AG09319 (cell line): ENCODE measurements at regions not wholly inside any gene's neighbourhood (a gene's known extent, or its start where the extent isn't known, plus 50 kb on each side); places are given as distances from the start of the nearest gene placed in this dataset.
"Not testable (repeated sequence)": the region's sequence is repeated elsewhere in the genome, so short reads cannot be mapped to it uniquely, and the experiment has no call there.

Experiments
- DNase-seq: peaks from one replicate; pipeline ENCODE4 v3.0.0-alpha.2; 2010; ENCODE audit warnings: low read depth; ENCODE audit errors: extremely low read depth
- TF ChIP-seq, protein P1 (sequence below): IDR thresholded peaks from 2 replicates; pipeline ENCODE4 v1.5.1; 2011; ENCODE audit warnings: low read depth, mild to moderate bottlenecking, inconsistent platforms, low read length, moderate library complexity

DNA sequence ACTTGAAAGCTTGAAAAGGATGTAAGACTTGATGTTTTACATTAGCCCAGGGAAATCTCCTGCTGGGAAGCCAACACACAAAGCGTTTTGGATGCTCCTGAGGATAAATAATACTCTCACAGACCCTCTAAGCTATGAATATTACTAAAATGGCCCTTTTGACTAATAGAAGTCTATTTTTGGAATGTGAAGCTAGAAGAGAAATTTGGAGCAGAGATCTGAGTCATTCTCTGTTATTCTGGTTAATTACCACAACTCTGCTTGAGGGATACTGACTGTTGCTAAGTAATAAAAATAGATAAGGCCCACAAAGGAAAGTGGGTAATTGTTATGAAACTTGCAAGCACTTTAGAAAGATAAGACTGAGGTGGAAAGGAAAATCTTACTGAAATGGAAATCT, 346.2 kb upstream of the STXBP6 start:
- TF ChIP-seq, protein P1, sequence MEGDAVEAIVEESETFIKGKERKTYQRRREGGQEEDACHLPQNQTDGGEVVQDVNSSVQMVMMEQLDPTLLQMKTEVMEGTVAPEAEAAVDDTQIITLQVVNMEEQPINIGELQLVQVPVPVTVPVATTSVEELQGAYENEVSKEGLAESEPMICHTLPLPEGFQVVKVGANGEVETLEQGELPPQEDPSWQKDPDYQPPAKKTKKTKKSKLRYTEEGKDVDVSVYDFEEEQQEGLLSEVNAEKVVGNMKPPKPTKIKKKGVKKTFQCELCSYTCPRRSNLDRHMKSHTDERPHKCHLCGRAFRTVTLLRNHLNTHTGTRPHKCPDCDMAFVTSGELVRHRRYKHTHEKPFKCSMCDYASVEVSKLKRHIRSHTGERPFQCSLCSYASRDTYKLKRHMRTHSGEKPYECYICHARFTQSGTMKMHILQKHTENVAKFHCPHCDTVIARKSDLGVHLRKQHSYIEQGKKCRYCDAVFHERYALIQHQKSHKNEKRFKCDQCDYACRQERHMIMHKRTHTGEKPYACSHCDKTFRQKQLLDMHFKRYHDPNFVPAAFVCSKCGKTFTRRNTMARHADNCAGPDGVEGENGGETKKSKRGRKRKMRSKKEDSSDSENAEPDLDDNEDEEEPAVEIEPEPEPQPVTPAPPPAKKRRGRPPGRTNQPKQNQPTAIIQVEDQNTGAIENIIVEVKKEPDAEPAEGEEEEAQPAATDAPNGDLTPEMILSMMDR = no peak
- DNase-seq = no peak

DNA sequence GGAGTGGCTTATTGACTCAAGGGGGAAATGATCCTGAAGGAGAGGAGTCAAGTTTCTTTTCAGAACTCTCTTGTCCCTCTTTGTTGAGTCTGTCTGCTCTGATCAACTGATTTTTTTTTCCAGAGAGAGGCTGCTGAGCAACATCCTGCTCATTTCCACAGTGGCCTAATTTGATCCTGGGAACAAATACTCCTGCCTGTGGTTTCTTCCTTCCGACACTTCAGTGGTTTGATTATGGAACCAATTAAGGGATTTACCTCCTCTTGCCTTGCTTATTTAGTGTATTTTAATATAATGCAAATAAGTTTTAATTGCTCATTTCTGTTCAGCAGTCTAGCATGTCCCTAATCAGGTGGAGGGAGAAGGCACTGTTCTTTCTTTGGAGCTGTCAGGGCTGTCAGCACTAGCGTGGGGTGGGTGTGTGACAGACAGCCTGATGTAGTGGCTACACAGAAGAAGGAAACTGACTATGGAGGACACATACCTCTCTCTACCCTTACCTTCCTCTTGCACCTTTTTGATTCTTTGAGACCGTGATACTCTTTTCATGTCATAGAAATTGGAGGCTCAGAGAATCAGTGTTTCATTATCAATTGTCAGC, 344.9 kb upstream of the STXBP6 start:
- TF ChIP-seq, protein P1 = no peak
- no peak for DNase-seq

DNA sequence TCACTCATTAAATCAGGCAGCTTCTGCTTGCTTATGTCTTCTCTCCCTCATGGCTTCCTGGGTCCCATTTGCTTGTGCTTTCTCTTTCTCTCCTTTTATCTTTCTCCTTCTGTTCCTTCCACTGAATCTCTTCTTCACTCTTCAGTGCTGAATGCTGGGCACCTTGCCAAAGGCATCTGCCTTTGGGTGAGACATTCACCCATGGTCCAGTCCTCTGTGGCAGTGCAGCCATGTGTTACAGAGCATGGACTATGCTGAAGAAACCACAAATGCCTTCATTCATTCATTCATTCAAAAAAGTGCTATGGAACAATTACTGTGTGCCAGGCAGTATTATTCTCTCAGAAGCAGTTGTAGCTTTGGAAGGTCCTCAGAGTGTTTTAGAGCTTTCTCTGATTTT, 344.4 kb upstream of the STXBP6 start:
- TF ChIP-seq, protein P1 = no peak
- no peak for DNase-seq

DNA sequence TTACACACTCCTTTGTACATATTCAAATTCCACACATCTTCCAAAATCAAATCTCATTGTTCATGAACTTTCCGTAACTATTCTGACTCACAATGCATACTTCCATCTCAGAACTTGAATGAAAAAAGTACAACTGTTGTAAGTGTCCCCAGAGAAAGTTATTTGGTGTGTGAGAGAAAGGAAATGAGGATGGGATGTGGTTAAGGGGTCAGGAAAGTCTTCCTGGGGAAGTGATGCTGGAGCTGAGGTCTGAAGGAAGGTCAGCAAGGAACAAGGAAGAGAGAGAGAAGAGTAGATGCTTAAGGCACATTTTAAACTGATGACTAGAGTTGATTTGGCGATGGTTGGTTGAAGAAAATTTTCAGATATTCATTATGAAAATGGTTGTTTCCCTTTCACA, 340.0 kb upstream of the STXBP6 start:
- DNase-seq = no peak
- TF ChIP-seq, protein P1 = no peak

DNA sequence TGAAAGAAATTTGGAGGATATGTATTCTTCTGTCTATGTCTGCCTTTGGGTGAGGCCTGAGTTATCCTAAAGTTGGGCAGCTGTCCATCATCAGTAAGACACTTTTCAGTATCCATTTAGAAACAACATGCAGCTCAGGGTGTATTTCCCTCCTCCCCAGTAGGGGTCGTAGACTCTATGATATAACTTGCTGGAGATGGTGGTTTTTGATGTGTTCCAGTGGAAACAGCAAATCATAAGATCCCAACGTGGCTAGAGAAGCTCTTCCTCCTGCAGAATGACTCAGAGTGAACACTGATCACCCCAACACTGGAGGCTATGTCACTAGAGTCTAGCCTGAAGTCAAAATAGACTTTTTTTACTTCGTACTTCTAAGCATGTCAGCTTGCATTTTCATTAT, 331.6 kb upstream of the STXBP6 start:
- no peak for DNase-seq
- TF ChIP-seq, protein P1 = no peak

DNA sequence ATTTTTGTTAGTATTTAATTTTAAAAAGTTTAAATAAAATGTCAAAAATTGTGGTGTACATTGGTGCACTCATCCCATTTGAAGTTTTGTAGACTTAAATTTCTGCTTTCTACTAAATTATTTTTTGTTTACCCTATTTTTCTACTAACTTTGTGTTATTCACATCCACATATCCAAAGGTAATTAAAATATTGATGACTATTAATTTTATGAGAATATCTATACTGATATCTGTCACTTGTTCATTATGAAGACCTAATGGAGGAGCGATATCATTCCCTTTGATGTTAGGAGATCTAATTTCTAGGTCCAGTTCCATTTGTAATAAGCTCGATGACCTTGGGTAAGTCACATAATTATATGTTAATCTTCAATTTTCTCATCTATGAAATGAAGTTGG, 325.7 kb upstream of the STXBP6 start:
- no peak for DNase-seq
- TF ChIP-seq, protein P1 = no peak

DNA sequence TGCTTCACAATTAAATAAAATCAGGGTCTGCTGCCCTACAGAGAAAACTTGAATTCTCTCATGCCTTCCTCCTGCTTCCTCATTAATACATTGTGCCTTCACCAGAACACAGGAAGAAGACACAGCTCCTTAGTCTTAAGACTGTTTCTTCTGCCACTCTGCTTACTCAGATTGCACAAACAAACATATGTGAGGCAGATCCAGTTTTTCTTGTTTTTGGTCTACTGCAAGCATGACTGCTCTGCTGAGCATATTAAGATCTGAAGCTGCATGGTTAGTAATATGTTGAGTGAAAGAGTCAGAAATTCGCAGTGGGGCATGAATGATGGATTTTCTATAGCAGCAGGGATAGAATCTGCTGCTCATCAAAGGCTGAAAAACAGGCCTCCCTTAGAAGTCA, 321.1 kb upstream of the STXBP6 start:
- no peak for DNase-seq
- TF ChIP-seq, protein P1 = no peak

DNA sequence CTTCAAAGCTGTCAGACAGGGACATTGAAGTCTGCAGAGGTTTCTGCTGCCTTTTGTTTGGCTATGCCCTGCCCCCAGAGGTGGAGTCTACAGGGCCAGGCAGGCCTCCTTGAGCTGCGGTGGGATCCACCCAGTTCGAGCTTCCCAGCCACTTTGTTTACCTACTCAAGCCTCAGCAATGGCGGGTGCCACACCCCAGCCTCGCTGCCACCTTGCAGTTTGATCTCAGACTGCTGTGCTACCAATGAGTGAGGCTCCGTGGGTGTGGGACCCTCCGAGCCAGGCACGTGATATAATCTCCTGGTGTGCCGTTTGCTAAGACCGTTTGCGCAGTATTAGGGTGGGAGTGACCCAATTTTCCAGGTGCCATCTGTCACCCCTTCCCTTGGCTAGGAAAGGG, 320.1 kb upstream of the STXBP6 start:
- DNase-seq = not testable (repeated sequence)
